Loucy (cell line): ENCODE measurements at regions not wholly inside any gene's neighbourhood (a gene's known extent, or its start where the extent isn't known, plus 50 kb on each side); places are given as distances from the start of the nearest gene placed in this dataset.

Experiments
- CTCF ChIP-seq: fragments of 200-600 bp; sonication (generic); conservative IDR thresholded peaks from 2 replicates; pipeline ENCODE4 v1.5.1; 2014; ENCODE audit warnings: mild to moderate bottlenecking, antibody characterized with exemption, low read length
- EZH2phosphoT487 ChIP-seq: fragments of 200-600 bp; IDR thresholded peaks from 2 replicates; pipeline ENCODE4 v1.6.1; 2018; ENCODE audit warnings: antibody characterized with exemption, mild to moderate bottlenecking, moderate library complexity, borderline replicate concordance

DNA sequence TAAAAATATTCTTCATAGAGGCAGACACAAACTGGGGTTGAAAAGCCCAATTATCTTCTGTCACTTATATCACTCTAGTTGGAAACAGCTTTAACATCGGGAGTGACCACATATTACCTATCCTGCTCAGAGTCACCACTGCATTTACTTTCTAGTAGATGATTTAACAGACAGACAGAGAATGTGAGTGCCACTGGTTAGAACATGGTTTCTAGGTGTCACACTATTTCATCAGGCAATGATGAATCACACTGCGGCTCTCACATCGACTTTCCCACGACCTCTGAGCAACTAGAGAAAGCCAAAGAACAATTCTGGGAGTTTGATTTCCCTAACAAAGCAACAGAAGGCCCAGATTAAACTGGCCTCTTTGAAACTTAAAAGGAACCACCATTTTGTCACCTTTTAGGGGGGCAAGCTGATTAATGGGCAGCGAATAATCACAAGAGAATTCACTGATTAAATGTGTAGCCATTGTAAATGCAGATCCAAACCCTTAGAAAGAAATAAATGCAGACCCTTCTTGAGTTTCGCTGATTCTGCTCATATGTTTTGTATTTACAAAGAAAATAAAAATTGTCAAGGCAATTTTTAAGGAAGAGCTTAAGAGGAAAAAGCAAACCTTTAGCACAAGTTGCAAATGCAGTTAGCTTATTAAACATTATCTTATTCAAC, 112.6 kb upstream of the KBTBD8 start:
- TF ChIP-seq CTCF = no peak
- TF ChIP-seq EZH2phosphoT487 = no peak
